Hypothalamus (tissue), 51 donors: ENCODE measurements at regions not wholly inside any gene's neighbourhood (a gene's known extent, or its start where the extent isn't known, plus 50 kb on each side); places are given as distances from the start of the nearest gene placed in this dataset.

Source experiments
- DNase-seq, 51 donors: peaks; one replicate each; lab custom pipeline; 2025; lab: John Stamatoyannopoulos, UW

DNA sequence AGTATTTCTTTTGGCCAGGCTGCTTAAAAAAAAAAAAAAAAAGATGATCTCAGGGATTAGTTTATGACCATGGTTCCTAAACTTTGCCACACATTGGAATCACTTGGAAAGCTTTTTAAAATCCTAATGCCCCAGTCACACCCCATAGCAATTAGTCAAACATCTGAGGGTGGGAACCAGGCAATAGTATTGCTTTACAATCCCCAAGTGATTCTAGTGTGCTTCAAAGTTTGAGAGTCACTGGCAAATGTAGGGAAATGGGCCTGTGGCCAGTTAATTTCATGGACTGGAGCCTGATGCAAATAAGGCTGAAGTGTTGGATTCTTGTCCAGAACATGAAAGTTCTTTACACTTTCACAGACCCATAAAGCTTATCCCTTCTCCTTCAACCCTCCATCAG is 374.6 kb upstream of the ESRRG start:
- DNase-seq, result no peak

- DNase-seq, result no peak
Observed at GRCh38 chr1:217096200-217096599, 373.0 kb upstream of the ESRRG start.

DNA sequence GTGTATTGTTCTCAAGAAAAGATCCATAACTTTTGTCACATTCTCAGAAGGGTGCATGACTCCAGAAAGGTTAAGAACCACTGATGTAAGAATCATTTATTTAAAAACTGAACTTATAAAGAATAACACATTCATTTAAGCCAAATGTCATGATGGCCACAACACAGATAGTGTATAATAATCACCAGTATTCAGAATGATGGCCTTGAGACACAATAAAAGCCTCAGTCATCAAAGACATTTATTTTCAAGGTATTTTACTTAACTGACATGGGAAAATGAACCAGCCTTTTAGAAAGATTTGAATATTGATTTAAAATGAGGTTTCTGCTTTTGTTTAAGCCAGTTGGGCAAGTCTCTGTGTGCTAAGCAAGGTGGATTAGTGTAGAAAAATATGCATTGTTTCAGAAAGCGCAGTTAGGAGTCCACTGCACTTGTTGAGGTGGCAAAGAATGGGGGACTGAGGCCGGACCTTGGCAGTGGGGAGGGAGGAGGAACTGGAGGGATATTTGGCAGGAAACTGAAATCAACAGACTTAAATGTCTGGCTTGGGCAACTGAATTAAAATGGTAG is 371.9 kb upstream of the ESRRG start:
- no peak for DNase-seq

DNA sequence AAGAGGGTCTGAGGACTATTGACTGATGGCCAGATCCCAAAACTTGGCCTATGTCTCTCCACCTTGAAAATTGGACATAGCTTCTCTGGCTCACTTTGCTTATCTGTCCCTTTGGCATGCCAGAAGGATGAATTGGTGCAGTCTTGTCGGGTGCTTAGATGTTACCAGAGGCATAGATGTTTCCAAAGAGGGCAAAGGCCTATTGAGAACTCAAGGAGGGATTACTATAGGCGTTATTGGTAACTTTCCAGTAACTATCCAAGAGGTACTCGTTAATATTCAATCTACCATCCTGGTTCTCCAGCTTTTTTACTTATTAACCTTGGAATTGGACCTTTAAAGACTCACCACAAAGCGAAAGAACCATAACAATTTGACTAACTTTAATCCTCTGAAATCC is 368.3 kb upstream of the ESRRG start:
- no peak for DNase-seq

- peak in 23 of 51 donors; percentile 8 to 70 (median 27) for DNase-seq
Observed at GRCh38 chr1:217090060-217090911, 367.1 kb upstream of the ESRRG start.

DNA sequence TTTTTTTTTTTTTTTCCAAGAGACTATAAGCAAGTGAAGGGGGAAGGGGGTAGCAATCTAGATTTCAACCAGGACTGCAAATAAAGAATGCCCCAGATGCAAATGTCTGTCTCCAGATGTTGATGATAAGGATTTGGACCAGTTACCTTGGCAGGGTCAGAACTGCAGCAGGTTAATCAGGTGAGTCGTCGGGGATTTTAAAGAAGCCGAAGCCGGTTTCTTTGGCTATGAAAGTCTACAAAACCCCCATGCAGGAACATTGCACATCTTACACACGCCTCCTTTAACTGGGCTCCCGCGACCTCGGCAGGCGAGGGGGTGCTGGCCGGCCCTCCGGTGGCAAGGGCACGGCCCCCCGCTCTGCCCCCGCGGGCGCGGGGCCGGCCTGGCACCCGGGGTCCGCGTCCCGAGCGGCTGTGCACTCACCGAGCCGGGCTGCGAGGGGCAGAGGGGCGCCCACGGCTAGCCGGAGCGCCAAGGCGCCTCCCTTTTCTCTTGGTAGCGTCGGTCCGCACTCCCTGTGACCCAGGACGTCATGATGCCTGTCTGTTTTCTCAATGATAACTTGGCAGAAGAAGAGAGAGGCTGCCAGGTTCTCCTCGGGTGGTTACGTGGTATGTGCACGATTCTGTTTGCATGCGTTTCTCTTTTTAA is 366.3 kb upstream of the ESRRG start:
- peak in 40 of 51 donors; percentile 5 to 90 (median 51) for DNase-seq

DNA sequence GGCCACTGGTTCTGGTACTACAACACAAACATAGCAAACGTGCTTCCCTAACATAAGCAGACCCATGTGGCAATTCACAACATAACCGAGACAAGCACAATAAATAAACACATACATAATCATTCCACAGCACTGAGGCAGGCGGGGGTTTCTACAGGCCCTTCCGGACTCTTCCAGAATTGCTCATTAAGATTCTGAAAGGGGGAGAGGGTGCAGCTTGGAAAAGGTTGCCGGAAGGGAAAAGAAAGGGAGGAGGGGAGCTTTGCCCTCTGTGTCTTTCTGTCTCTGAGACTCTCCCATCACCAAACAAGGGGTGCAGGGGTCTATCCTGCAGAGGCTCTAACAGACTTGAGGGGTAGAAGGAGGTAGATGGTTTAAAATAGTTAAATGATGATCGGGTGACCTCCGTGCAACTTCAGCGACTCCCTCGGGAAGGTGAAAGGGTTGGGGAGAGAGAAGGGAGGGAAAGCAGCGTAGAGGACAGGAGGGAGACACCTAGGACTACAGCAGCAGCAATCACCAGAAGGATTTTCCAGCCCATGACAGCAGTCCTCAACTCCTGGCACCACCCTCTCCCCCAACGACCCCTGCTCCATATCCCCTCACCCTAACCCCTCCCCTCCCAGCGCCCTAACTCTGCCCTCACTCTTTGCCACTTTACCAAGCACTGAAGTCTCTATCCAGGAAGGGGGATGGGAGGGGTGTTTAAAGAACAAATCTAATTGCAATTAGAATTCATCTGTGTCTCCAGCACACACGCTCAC is 365.5 kb upstream of the ESRRG start:
- peak in 8 of 51 donors; percentile 4 to 51 (median 22) for DNase-seq

- peak in 1 of 51 donors; percentile 42 for DNase-seq
Observed at GRCh38 chr1:217088011-217088410, 364.8 kb upstream of the ESRRG start.

DNA sequence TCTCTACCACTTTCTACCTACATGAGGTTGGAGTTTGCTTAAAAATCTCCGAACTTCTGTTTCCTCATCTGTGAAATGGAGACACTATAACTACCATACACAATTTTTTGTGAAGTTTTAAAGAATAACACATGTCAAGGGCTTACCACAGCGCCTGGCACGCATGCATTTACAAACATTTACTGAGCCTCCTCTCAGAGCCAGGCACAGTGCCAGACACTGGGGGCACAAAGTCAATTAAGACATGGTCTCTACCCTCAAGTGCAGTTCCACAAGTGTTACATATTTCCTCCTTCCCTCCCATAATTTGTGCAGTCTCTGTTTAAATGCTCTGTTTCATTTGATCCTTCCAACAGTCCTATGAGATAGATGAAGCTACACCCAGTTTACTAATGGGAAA is 356.4 kb upstream of the ESRRG start:
- DNase-seq, result no peak

DNA sequence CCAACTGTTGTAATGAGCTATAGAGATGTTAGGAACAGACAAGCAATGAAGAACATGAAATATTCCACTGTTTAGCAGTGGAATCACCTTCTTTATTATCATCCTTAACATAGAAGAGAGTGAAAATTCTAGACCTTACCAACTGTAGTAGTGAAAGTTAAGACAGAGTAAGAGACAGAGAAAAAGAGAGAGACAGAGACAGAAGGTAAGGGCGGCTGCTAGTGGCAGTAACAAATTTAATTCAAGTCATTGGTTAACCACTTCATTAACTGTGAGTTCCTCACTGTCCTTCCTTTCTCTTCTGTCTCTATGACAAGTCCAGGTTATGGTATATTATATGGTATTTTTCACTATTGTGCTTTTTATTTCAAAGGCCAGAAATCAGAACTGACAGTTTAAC is 355.7 kb upstream of the ESRRG start:
- no peak for DNase-seq

DNA sequence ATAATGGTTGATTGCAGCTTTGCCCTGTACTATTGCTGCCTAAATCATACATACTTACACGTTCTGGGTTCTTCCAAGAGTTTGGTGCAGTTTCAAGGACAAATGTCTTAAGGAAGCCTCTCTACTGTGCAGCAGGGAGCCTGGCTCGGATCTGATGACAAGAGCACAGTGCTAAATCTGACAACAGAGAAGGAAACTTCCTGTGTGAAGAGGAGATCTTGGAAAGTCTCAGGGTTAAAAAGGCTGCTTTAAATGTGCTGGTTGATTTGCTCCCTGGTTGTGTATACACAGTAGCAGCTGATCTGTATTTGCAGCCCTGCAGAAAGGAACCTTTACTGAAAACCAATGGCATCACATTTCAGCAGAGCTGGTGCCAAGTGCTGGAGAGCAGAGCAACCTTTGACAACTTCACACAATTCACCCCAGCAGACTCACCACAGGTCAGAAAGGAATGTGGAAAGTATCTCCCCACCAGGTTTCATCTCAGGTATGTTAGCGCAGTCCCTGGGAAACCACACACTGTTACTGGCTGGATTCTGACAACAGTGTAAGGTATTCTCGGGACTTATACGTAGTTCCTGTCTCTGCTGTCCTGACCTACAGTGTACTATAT is 355.0 kb upstream of the ESRRG start:
- DNase-seq, result peak in 12 of 51 donors; percentile 8 to 70 (median 26)

GRCh38 chr1:217077426-217077825 is 354.2 kb upstream of the ESRRG start:
- no peak for DNase-seq

DNA sequence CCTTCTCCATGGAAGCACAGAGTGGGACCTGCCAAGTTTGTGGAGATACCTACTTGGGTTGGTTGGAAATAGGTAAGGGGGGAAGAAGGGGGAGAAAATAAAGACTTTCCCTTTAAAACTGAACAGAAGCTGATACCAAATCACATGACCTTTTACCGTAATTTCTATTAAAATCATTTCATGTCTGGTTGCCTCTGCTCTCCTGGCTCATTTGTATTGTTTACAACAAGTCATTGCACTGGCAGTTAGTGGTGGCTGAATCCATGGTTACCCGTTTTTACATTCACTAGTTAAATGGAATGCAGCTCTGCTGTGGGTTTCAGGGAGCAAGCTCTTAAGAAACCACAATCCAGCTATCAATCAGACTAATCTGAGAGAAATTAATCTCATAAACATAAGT is 353.7 kb upstream of the ESRRG start:
- peak in 2 of 51 donors; percentile 6 to 51 for DNase-seq

- no peak for DNase-seq
Observed at GRCh38 chr1:217072926-217073325, 349.7 kb upstream of the ESRRG start.

DNA sequence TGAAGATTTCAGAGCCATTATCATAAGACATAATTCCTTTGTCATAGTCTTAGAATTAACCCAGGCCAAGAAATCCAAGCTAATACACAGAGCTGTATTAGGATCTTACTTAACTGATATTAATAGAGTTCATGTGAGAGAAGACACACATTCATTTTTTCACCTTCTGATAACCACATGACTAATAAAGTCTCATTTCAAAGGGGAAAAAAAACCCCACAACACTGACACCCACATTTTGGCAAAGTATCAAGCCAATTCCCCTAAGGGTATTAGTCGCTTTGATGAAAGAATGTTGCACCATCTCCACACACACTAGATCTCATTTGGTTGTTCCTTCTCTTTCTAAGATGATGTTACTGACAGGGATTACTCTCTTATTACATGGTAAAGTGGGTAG is 344.4 kb upstream of the ESRRG start:
- DNase-seq, result no peak

DNA sequence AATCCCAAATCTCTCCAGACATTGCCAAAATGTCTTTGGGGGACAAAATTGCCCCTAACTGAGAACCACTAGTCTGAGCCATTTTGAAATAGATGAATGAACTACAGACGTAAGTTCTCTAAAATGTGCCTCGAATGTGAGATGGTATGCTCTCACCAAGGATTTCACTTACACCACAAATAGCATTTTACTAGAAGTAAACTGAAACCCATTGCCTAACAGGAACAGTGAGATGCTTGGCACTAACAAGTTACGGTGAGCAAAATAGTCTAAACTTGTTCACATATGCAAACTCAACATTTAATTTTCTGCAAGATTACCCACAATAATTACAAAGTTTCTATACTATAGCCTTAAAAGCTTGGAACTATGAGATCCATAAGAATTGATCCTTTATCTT is 343.6 kb upstream of the ESRRG start:
- DNase-seq, result no peak

GRCh38 chr1:217063172-217063908 is 340.1 kb upstream of the ESRRG start:
- no peak for DNase-seq

- DNase-seq, result no peak
Observed at GRCh38 chr1:217062586-217062985, 339.4 kb upstream of the ESRRG start.

- DNase-seq, result no peak
Observed at GRCh38 chr1:217059401-217059800, 336.2 kb upstream of the ESRRG start.

DNA sequence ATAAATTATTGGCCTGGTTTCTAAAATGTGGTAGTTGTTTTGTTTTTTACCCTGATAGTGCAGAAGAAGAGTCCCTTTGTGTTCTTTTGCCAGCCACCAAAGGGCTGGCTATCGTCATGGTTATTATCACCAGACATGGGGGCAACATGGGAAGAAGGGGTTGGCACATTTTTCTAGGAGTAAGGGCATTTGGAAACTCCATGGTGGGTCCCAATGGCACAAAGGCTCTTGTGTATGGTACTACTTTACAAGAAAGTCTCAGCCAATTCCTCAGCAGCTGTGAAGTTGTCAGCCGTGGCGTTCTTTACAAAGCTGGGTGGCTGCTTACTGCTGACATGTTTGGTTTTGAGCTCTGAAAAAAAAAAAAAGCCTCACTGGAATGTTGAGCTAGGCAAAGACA is 330.4 kb upstream of the ESRRG start:
- DNase-seq, result peak in 2 of 51 donors; percentile 19 to 61
